C4-2B (cell line): ENCODE measurements at regions not wholly inside any gene's neighbourhood (a gene's known extent, or its start where the extent isn't known, plus 50 kb on each side); places are given as distances from the start of the nearest gene placed in this dataset.

Source experiments
- H3K27ac ChIP-seq: fragments of 450-650 bp; 2 replicates; pipeline ENCODE4 v1.5.1; 2017
- ZFX ChIP-seq: fragments of 450-650 bp; IDR thresholded peaks from 2 replicates; pipeline ENCODE4 v1.6.1; 2017
- TF ChIP-seq, protein P1 (sequence below): fragments of 450-650 bp; conservative IDR thresholded peaks from 2 replicates; pipeline ENCODE4 v1.5.1; 2017; ENCODE audit warnings: mild to moderate bottlenecking

DNA sequence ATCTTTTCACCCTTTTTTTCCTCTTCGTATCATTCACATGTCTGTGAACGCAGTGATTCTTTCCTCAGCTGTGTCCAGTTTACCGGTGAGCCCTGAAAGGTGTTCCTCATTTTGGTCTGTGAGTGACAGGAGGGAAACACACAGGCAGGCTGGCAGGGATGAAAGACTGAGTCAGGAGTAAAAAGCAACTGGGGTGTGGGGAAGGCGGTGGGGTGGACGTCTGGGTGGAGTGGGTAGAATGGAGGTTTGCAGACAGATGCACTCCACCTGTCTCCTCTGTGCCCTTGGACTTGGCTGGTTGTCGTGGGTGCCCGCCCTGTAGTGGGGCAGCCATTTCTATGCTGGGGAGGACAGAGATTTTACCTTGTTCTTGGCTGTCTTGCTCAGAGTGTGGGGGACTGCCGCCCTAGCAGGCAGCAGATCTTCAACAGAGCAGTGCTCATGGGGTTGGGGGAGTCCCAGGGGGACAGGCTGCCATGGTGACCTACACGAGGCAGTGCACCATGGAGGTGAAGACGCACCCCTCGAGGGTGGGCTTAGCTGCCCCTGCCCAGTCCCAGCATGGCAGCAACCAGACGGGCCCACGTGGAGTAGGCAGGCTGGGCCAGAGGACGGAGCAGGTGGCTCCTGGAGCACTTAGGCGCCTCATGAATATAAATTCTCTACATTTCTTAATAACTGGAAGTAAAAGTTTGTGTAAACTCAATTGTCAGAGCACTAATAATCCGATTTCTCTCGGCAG, 603.7 kb downstream of the TBC1D22A start:
- no peak for TF ChIP-seq ZFX
- TF ChIP-seq, protein P1, sequence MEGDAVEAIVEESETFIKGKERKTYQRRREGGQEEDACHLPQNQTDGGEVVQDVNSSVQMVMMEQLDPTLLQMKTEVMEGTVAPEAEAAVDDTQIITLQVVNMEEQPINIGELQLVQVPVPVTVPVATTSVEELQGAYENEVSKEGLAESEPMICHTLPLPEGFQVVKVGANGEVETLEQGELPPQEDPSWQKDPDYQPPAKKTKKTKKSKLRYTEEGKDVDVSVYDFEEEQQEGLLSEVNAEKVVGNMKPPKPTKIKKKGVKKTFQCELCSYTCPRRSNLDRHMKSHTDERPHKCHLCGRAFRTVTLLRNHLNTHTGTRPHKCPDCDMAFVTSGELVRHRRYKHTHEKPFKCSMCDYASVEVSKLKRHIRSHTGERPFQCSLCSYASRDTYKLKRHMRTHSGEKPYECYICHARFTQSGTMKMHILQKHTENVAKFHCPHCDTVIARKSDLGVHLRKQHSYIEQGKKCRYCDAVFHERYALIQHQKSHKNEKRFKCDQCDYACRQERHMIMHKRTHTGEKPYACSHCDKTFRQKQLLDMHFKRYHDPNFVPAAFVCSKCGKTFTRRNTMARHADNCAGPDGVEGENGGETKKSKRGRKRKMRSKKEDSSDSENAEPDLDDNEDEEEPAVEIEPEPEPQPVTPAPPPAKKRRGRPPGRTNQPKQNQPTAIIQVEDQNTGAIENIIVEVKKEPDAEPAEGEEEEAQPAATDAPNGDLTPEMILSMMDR: no peak
- H3K27ac ChIP-seq: no peak overlapping the region

DNA sequence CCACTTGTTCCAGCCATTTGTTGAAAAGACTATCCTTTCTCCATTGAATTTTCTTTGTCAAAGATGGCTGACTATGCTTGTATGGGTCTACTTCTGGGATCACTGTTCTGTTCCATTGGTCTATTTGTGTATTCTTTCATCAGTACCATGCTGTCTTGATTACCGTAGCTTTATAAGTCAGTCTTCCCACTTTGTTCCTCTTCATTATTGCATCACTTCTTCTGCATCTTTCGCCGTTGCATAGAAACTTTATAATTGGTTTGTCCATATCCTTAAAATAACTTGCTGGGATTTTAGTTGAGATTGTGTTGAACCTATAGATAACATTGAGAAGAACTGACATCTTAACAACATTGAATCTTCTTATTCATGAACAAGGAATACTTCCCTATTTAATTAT, 598.8 kb downstream of the TBC1D22A start:
- TF ChIP-seq ZFX: no peak
- TF ChIP-seq, protein P1: no peak
- H3K27ac ChIP-seq: no peak overlapping the region

DNA sequence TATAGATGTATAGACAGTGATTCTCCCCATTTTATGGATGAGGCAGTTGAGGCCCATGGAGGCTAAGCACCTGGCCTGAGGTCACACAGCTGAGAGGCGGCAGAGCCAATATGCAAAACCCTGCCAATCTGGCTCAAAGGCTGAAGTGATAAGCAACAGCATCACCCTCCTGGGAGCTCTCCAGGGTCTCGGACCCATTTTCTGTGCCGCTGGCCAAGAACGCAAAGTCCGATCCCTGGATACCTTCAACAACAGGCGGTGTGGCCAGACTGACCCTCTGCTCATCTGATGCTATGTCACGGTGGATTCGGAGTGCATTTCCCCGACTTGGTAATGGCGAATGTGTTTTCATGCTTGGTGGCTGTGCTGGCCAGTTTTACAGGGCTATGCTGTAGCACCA, 595.0 kb downstream of the TBC1D22A start:
- no peak overlapping the region for H3K27ac ChIP-seq
- TF ChIP-seq, protein P1: no peak
- no peak for TF ChIP-seq ZFX

DNA sequence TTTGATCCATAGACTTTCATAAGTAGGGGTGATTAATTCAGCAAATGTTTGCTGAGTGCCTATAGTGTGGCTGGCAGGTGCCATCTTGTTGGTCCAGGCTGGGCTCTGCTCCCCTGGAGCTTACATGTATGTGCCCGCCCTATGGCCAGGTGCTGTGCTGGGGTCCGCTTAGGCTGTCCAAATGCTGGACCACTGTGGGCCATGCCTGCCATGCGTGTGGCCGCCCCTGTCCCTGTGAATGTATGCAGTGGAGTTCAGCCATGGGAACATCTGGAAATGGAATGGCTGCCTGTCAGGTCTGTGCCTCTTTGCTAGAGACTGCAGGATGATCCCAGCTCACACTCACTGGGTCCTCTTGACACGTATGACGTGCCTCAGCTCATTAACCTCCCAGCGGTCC, 594.6 kb downstream of the TBC1D22A start:
- H3K27ac ChIP-seq: no peak overlapping the region
- TF ChIP-seq, protein P1: no peak
- TF ChIP-seq ZFX: no peak

DNA sequence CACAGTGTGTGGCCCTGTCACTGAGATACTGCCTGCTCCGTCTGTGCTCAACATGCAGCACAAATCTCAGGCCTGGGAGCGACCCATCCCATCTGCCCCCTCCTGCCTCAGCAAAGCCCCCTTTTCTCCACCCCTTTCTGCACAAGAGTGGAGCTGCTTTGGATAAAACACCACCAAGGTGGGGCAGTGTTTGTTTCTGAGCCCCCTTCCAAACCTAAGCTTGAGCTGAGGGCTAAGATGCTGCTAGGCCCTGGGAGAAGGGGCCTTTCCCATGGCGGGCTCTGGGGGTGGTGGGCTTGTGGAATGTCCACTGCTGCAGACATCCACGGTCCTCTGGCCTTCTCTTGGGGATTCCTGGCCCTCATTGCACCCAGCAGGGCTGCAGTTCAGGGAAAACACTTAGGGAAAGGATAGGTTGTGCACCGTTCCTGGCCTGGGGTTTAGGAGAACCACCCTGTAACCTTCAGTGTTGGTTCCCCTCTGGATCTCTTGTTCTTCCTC, 594.1 kb downstream of the TBC1D22A start:
- TF ChIP-seq ZFX: no peak
- TF ChIP-seq, protein P1: no peak

DNA sequence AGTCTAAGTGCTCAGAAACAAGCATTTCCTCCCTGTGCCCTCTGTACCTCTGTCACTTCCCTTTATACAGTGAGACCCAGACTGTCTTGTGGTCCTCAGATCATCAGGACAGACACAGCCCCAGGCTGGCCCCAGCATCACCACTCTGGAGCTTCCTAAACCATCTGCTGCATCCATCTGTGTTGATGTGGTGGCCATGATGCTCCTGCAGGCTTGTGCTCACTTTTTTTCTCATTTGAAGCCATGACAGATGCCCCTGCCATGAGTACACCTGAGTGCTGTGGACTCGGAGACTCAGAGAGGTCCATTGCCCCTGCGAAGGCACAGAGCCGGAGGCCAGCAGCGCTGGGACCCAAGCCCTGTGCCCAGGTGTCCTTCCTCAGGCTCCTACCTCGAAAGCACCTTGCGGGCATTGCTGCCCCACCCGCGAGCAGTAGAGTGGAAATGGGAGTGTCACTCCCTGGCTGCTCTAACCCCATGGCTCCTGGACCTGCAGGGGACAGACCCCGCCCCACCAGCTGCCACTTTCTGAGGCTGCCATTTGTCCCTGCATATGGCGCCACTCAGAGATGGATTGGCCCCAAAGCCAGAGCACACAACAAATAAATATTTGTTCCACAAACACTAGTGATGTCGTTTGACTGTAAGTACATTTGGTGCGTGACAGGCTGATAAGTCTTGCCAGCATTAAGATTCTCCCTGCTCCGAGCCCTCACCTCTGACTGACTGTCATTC, 593.5 kb downstream of the TBC1D22A start:
- no peak for TF ChIP-seq ZFX
- TF ChIP-seq, protein P1: no peak
- H3K27ac ChIP-seq: no peak overlapping the region

More for the DNA sequence above, 594.1 kb downstream of the TBC1D22A start:
- H3K27ac ChIP-seq: no peak overlapping the region

DNA sequence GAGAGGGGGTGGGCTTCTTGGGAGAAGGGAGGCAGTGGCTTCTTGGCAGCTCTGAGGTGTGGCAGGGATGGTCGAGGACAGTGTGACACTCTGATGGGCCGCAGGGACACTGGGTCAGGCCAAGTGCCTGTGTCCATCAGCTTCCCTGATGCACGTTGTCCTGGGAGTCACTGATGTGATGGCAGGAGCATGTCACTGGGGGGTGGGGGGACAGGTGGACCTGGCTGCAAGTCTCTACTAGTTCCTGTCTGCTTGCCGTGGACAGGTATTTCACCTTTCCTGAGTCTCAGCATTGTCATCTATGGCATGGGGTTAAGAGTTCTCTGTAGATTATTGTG, 592.9 kb downstream of the TBC1D22A start:
- no peak overlapping the region for H3K27ac ChIP-seq
- TF ChIP-seq, protein P1: no peak
- no peak for TF ChIP-seq ZFX
